H1 (cell line): ENCODE measurements at regions not wholly inside any gene's neighbourhood (a gene's known extent, or its start where the extent isn't known, plus 50 kb on each side); places are given as distances from the start of the nearest gene placed in this dataset.

ENCODE experiments used
- BCL11A ChIP-seq, 2 experiments: IDR thresholded peaks; one replicate each; pipeline ENCODE4 v1.6.1; 2011; ENCODE audit warnings: low read depth in 2 of 2, low read length in 2 of 2, mild to moderate bottlenecking in 2 of 2
- CEBPB ChIP-seq: IDR thresholded peaks from 2 replicates; pipeline ENCODE4 v1.6.1; 2012; ENCODE audit warnings: low read depth, low read length
- CHD7 ChIP-seq: fragments of 300-600 bp; sonication (generic); IDR thresholded peaks from 2 replicates; pipeline ENCODE4 v1.7.1; 2012; ENCODE audit warnings: low read length, moderate library complexity, mild to moderate bottlenecking, inconsistent platforms; ENCODE audit not compliant: insufficient replicate concordance
- EGR1 ChIP-seq: IDR thresholded peaks from 2 replicates; pipeline ENCODE4 v1.6.1; 2011; ENCODE audit warnings: low read depth, low read length, borderline replicate concordance
- FOSL1 ChIP-seq: IDR thresholded peaks from 2 replicates; pipeline ENCODE4 v1.6.1; 2011; ENCODE audit warnings: mild to moderate bottlenecking, low read depth, low read length, moderate library complexity; ENCODE audit not compliant: insufficient read depth
- MAFK ChIP-seq: IDR thresholded peaks from 2 replicates; pipeline ENCODE4 v1.6.1; 2012; ENCODE audit warnings: low read depth, mild to moderate bottlenecking, improper control_type of control experiment, low read length
- POLR2A ChIP-seq, 2 experiments: IDR thresholded peaks; 1 replicate in 1 of 2; 2 replicates in 1 of 2; pipeline ENCODE4 v1.6.1; 2011; ENCODE audit warnings: low read depth in 2 of 2, low read length in 2 of 2, mild to moderate bottlenecking in 2 of 2; ENCODE audit errors: control extremely low read depth in 1 of 2
- RBBP5 ChIP-seq: IDR thresholded peaks from 2 replicates; pipeline ENCODE4 v1.7.1; 2012; ENCODE audit warnings: low read depth, mild to moderate bottlenecking, inconsistent platforms, low read length, moderate library complexity, borderline replicate concordance
- SIX5 ChIP-seq: IDR thresholded peaks from 2 replicates; pipeline ENCODE4 v1.6.1; 2011; ENCODE audit warnings: mild to moderate bottlenecking, low read depth, low read length

DNA sequence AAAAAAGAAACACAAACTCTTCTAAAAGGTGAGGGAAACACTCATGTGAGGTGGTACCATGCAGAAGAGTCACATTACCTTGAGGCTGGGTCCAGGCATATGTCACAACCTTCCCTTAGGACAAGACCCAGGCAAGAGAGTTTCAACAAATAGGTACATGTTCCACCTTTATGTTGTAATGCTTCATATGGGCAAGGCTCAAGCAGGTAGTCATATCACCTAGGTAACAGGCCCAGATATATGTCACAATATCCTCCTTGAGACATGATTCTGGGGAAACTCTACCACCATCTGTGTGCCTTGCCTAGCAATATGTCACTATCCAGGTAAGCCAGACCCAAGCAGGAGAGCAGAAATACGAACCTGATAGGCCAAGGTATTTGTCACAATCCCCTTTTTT, 892.2 kb upstream of the AMELY start (continued):
- TF ChIP-seq CHD7 (no peak), MAFK (no peak), POLR2A (IDR thresholded peaks at IDR 0.05; ENCODE audit: control extremely low read depth in 1 of 2, low read depth in 2 of 2, low read length in 2 of 2) (no peak), EGR1 (no peak), BCL11A (IDR thresholded peaks at IDR 0.05; ENCODE audit: low read depth in 2 of 2, low read length in 2 of 2) (no peak), CEBPB (no peak), RBBP5 (no peak), SIX5 (no peak), FOSL1 (no peak)
